H1 (cell line): ENCODE measurements at regions not wholly inside any gene's neighbourhood (a gene's known extent, or its start where the extent isn't known, plus 50 kb on each side); places are given as distances from the start of the nearest gene placed in this dataset.

Experiments
- CTCF ChIA-PET: fragments of 300-600 bp; sonication (Branson Sonifier 250); formaldehyde crosslinking; loops from one replicate; lab custom pipeline; 2021; ENCODE audit not compliant: partially characterized antibody; lab: Charles Lee
- POLR2A ChIA-PET: fragments of 300-600 bp; sonication (Branson Sonifier 250); formaldehyde crosslinking; loops from one replicate; lab custom pipeline; 2021; ENCODE audit warnings: inconsistent platforms; ENCODE audit not compliant: partially characterized antibody; lab: Charles Lee
- DNase-seq, 2 experiments: peaks; one replicate each; pipeline versions ENCODE4 v3.0.0 to v3.0.0-alpha.2; 2010 to 2022; ENCODE audit warnings: low spot score in 2 of 2, low read depth in 1 of 2, mixed read lengths in 1 of 2
- FAIRE-seq: peaks from 2 replicates; lab custom pipeline; 2011; peaks lifted over from hg19 to GRCh38; lab: Jason Lieb, UNC
- H2AFZ ChIP-seq: 2 replicates; pipeline ENCODE4 v1.8.1; 2012; ENCODE audit warnings: low read length, inconsistent platforms
- H2AK5ac ChIP-seq: 2 replicates; pipeline ENCODE4 v1.6.1; 2013; ENCODE audit warnings: low read depth, low read length
- H2BK120ac ChIP-seq: replicated peaks from 2 replicates; pipeline ENCODE3; 2013; ENCODE audit warnings: low read depth, low read length, inconsistent platforms
- H2BK12ac ChIP-seq: 2 replicates; pipeline ENCODE4 v1.6.1; 2013; ENCODE audit warnings: low read depth, low read length
- H2BK15ac ChIP-seq: 2 replicates; pipeline ENCODE4 v1.6.1; 2013; ENCODE audit warnings: low read length
- H2BK20ac ChIP-seq: 2 replicates; pipeline ENCODE4 v1.6.1; 2013; ENCODE audit warnings: low read length
- H2BK5ac ChIP-seq: 2 replicates; pipeline ENCODE4 v1.6.1; 2013; ENCODE audit warnings: low read depth, low read length
- H3K14ac ChIP-seq: 2 replicates; pipeline ENCODE4 v1.6.1; 2013; ENCODE audit warnings: inconsistent platforms; ENCODE audit not compliant: insufficient read length
- H3K18ac ChIP-seq: 2 replicates; pipeline ENCODE4 v1.6.1; 2013; ENCODE audit warnings: low read length; ENCODE audit errors: extremely low read depth
- H3K23ac ChIP-seq: 2 replicates; pipeline ENCODE4 v1.6.1; 2013; ENCODE audit warnings: inconsistent platforms; ENCODE audit not compliant: insufficient read length
- H3K23me2 ChIP-seq: 2 replicates; pipeline ENCODE4 v1.6.1; 2013; ENCODE audit warnings: low read depth, low read length
- H3K27ac ChIP-seq: 2 replicates; pipeline ENCODE4 v1.6.1; 2011; ENCODE audit warnings: low read depth, low read length, inconsistent platforms
- H3K27me3 ChIP-seq, 4 experiments: replicated peaks in 1 of 4; 1 replicate in 1 of 4; 2 replicates in 3 of 4; pipeline versions ENCODE4 v1.6.1 to v1.8.1; 2011 to 2013; ENCODE audit warnings: low read length in 3 of 4, mild to moderate bottlenecking in 3 of 4, inconsistent platforms in 2 of 4, mixed read lengths in 2 of 4, moderate library complexity in 1 of 4; ENCODE audit not compliant: control insufficient read depth in 3 of 4, insufficient read depth in 3 of 4; ENCODE audit errors: extremely low read depth in 1 of 4
- H3K36me3 ChIP-seq, 4 experiments: 2 replicates each; pipeline versions ENCODE4 v1.6.1 to v1.8.1; 2011 to 2013; ENCODE audit warnings: mild to moderate bottlenecking in 4 of 4, low read length in 3 of 4, moderate library complexity in 2 of 4, control low read depth in 1 of 4, inconsistent platforms in 1 of 4; ENCODE audit not compliant: insufficient read depth in 4 of 4, control insufficient read depth in 2 of 4
- H3K4ac ChIP-seq: replicated peaks from 2 replicates; pipeline ENCODE3; 2013; ENCODE audit warnings: low read length, low read depth, mixed read lengths, inconsistent platforms; ENCODE audit not compliant: insufficient read length
- H3K4me1 ChIP-seq, 4 experiments: replicated peaks in 1 of 4; 1 replicate in 1 of 4; 2 replicates in 3 of 4; pipeline versions ENCODE4 v1.6.1 to v1.8.1; 2011 to 2013; ENCODE audit warnings: low read length in 3 of 4, inconsistent platforms in 2 of 4, mixed read lengths in 1 of 4; ENCODE audit not compliant: insufficient read depth in 4 of 4, control insufficient read depth in 3 of 4
- H3K4me2 ChIP-seq, 2 experiments: 2 replicates each; pipeline versions ENCODE4 v1.6.1 to v1.8.1; 2011 to 2013; ENCODE audit warnings: low read depth in 2 of 2, low read length in 2 of 2, control low read depth in 1 of 2, inconsistent platforms in 1 of 2, mild to moderate bottlenecking in 1 of 2; ENCODE audit not compliant: insufficient read depth in 1 of 2
- H3K4me3 ChIP-seq, 4 experiments: fragments of 200-600, 300-600 bp in 1 of 4; sonication (generic), shearing (Covaris generic), sonication (Bioruptor Twin) in 1 of 4; 2 replicates each; pipeline versions ENCODE4 v1.5.1 to v1.8.1; 2011 to 2016; ENCODE audit warnings: low read length in 4 of 4, low read depth in 3 of 4, control low read depth in 2 of 4, inconsistent platforms in 2 of 4, mild to moderate bottlenecking in 2 of 4, mixed read lengths in 1 of 4, moderate library complexity in 1 of 4; ENCODE audit not compliant: insufficient read depth in 2 of 4; ENCODE audit errors: extremely low read depth in 1 of 4
- H3K56ac ChIP-seq: replicated peaks from 2 replicates; pipeline ENCODE3; 2013; ENCODE audit warnings: low read depth, mild to moderate bottlenecking, mixed read lengths, low read length, inconsistent platforms; ENCODE audit not compliant: insufficient read length
- H3K79me1 ChIP-seq: 2 replicates; pipeline ENCODE4 v1.6.1; 2013; ENCODE audit warnings: low read depth, low read length, control low read depth
- H3K79me2 ChIP-seq, 2 experiments: 2 replicates each; pipeline versions ENCODE4 v1.6.1 to v1.8.1; 2012 to 2013; ENCODE audit warnings: low read length in 2 of 2, mild to moderate bottlenecking in 2 of 2, inconsistent platforms in 1 of 2; ENCODE audit not compliant: insufficient read depth in 2 of 2, control insufficient read depth in 1 of 2
- H3K9ac ChIP-seq, 4 experiments: replicated peaks in 1 of 4; 1 replicate in 1 of 4; 2 replicates in 3 of 4; pipeline versions ENCODE4 v1.6.1 to v1.8.1; 2011 to 2013; ENCODE audit warnings: low read depth in 3 of 4, low read length in 3 of 4, control low read depth in 2 of 4, mild to moderate bottlenecking in 2 of 4, moderate library complexity in 2 of 4, inconsistent platforms in 1 of 4; ENCODE audit errors: extremely low read depth in 1 of 4
- H3K9me3 ChIP-seq, 2 experiments: 2 replicates each; pipeline versions ENCODE4 v1.6.1 to v1.8.1; 2012 to 2013; ENCODE audit warnings: mild to moderate bottlenecking in 2 of 2, moderate library complexity in 2 of 2, control low read depth in 1 of 2, inconsistent platforms in 1 of 2, low read depth in 1 of 2, low read length in 1 of 2, mixed read lengths in 1 of 2; ENCODE audit not compliant: insufficient read depth in 2 of 2
- H4K20me1 ChIP-seq, 2 experiments: replicated peaks in 1 of 2; 2 replicates each; pipeline versions ENCODE3 to v1.8.1; 2011 to 2013; ENCODE audit warnings: inconsistent platforms in 2 of 2, low read length in 2 of 2, mild to moderate bottlenecking in 1 of 2; ENCODE audit not compliant: insufficient read depth in 2 of 2, control insufficient read depth in 1 of 2
- H4K5ac ChIP-seq: 2 replicates; pipeline ENCODE4 v1.6.1; 2013; ENCODE audit warnings: low read length, low read depth, mixed read lengths, inconsistent platforms; ENCODE audit not compliant: insufficient read length
- H4K8ac ChIP-seq: 2 replicates; pipeline ENCODE4 v1.8.0; 2013; ENCODE audit warnings: mild to moderate bottlenecking, moderate library complexity, low read length, inconsistent platforms; ENCODE audit not compliant: insufficient read depth; ENCODE audit errors: extremely low read depth
- H4K91ac ChIP-seq: replicated peaks from 2 replicates; pipeline ENCODE3; 2013; ENCODE audit warnings: low read length, mixed read lengths, inconsistent platforms; ENCODE audit not compliant: insufficient read length
- BRCA1 ChIP-seq: IDR thresholded peaks from 2 replicates; pipeline ENCODE4 v1.6.1; 2012; ENCODE audit warnings: low read depth, low read length, improper control_type of control experiment
- EGR1 ChIP-seq: IDR thresholded peaks from 2 replicates; pipeline ENCODE4 v1.6.1; 2011; ENCODE audit warnings: low read depth, low read length, borderline replicate concordance
- FOSL1 ChIP-seq: IDR thresholded peaks from 2 replicates; pipeline ENCODE4 v1.6.1; 2011; ENCODE audit warnings: mild to moderate bottlenecking, low read depth, low read length, moderate library complexity; ENCODE audit not compliant: insufficient read depth
- GABPA ChIP-seq: IDR thresholded peaks from 2 replicates; pipeline ENCODE4 v1.6.1; 2011; ENCODE audit warnings: mild to moderate bottlenecking, low read length, moderate library complexity, borderline replicate concordance; ENCODE audit not compliant: insufficient read depth
- KDM4A ChIP-seq: IDR thresholded peaks from one replicate; pipeline ENCODE4 v1.7.1; 2012; ENCODE audit warnings: low read depth, mild to moderate bottlenecking, moderate library complexity, low read length, inconsistent platforms; ENCODE audit not compliant: severe bottlenecking
- MAFK ChIP-seq: IDR thresholded peaks from 2 replicates; pipeline ENCODE4 v1.6.1; 2012; ENCODE audit warnings: low read depth, mild to moderate bottlenecking, improper control_type of control experiment, low read length
- RAD21 ChIP-seq, 2 experiments: IDR thresholded peaks in 1 of 2; conservative IDR thresholded peaks in 1 of 2; 2 replicates each; pipeline ENCODE4 v1.6.1; 2011; ENCODE audit warnings: low read depth in 2 of 2, low read length in 2 of 2, improper control_type of control experiment in 1 of 2, inconsistent platforms in 1 of 2, mild to moderate bottlenecking in 1 of 2, moderate library complexity in 1 of 2
- RBBP5 ChIP-seq: IDR thresholded peaks from 2 replicates; pipeline ENCODE4 v1.7.1; 2012; ENCODE audit warnings: low read depth, mild to moderate bottlenecking, inconsistent platforms, low read length, moderate library complexity, borderline replicate concordance
- TAF7 ChIP-seq: optimal IDR thresholded peaks from 2 replicates; pipeline ENCODE3; 2011; ENCODE audit warnings: low read depth, mild to moderate bottlenecking, inconsistent platforms, low read length, moderate library complexity, borderline replicate concordance
- TCF12 ChIP-seq: IDR thresholded peaks from 2 replicates; pipeline ENCODE4 v1.6.1; 2011; ENCODE audit warnings: low read depth, mild to moderate bottlenecking, low read length
- WGBS, 2 experiments: shearing (Covaris generic) in 1 of 2; methylation state at CpG; one replicate each; pipeline versions ENCODE4 v1.1.6 to v1.1.7; 2013 to 2015; ENCODE audit warnings: low lambda C conversion rate in 2 of 2, mixed read lengths in 2 of 2, inconsistent platforms in 1 of 2, low coverage in 1 of 2, missing lambda C conversion rate in 1 of 2; ENCODE audit not compliant: insufficient replicate concordance in 2 of 2, insufficient coverage in 1 of 2, insufficient read length in 1 of 2; ENCODE audit errors: extremely low coverage in 1 of 2, missing lambda C conversion rate in 1 of 2; 5-methylcytosine and 5-hydroxymethylcytosine counted together
- TF ChIP-seq, protein P1 (sequence below): IDR thresholded peaks from 2 replicates; pipeline ENCODE4 v1.6.1; 2011; ENCODE audit warnings: low read depth, mild to moderate bottlenecking, low read length; ENCODE audit not compliant: insufficient read depth

DNA sequence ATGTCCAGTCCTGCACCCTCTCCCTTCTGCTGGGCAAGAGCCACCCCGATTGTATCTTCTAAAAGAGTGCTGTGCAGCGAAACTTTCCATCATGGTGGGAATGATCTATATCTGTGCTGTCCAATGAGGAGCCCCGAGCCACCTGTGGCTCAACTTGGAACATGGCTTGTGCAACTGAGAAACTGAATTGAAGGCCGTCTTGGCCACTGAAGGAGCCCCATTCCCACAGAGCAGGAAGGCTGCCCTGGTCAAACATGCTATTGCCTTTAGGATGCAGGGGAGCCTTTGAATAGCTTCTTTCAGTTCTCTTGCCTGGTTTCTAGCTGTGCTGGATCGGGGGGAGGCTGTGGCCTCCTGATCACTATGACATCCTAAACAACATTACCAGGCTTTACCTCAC, 427.6 kb downstream of the SETD4 start:
- no peak overlapping the region for H3K27ac ChIP-seq
- CTCF ChIA-PET, result interaction anchor here (1.0 kb wide), 1 partner anchor 8 kb away, joined by 3 read pairs; no protein-coding TSS in a partner anchor
- WGBS, 2 experiments, result 93% methylated on average over 5 of the region's 5 CpGs; no CpG with 5 or more reads in 1 of the 2 experiments

More for the DNA sequence above, 427.6 kb downstream of the SETD4 start:
- Histone ChIP-seq H2BK12ac (no peak overlapping the region), H4K8ac (no peak overlapping the region), H4K20me1 (no peaks in the 10 kb centered on the region), H3K4ac (no peak overlapping the region), H3K36me3 (no peaks in the 10 kb centered on the region), H3K4me3 (no peak overlapping the region), H3K9me3 (no peaks in the 10 kb centered on the region), H2BK120ac (no peak overlapping the region), H3K79me1 (no peaks in the 10 kb centered on the region), H3K4me2 (no peak overlapping the region), H2BK5ac (no peak overlapping the region), H3K27me3 (no peaks in the 10 kb centered on the region), H4K5ac (no peak overlapping the region), H3K56ac (no peak overlapping the region), H3K14ac (no peak overlapping the region), H3K18ac (no peak overlapping the region), H3K4me1 (no peaks in the 10 kb centered on the region), H3K9ac (no peak overlapping the region), H3K79me2 (no peaks in the 10 kb centered on the region), H4K91ac (no peak overlapping the region), H3K23me2 (no peaks in the 10 kb centered on the region), H3K23ac (no peak overlapping the region), H2BK20ac (no peak overlapping the region), H2AK5ac (no peak overlapping the region), H2AFZ (no peak overlapping the region), H2BK15ac (no peak overlapping the region)
- FAIRE-seq (no peak), DNase-seq (no peak)
- no peak for TF ChIP-seq RAD21 (IDR thresholded peaks at IDR 0.05 in 1 of 2, conservative IDR thresholded peaks at IDR 0.05 in 1 of 2; ENCODE audit: low read depth in 2 of 2, low read length in 2 of 2)
- no peak for TF ChIP-seq MAFK
- TF ChIP-seq GABPA, result no peak
- TF ChIP-seq RBBP5, result no peak
- TF ChIP-seq, protein P1, sequence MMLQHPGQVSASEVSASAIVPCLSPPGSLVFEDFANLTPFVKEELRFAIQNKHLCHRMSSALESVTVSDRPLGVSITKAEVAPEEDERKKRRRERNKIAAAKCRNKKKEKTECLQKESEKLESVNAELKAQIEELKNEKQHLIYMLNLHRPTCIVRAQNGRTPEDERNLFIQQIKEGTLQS, result no peak
- no peak for TF ChIP-seq TCF12
- TF ChIP-seq TAF7, result no peak
- TF ChIP-seq FOSL1, result no peak
- no peak for TF ChIP-seq KDM4A
- TF ChIP-seq EGR1, result no peak
- no peak for TF ChIP-seq BRCA1
- POLR2A ChIA-PET, result no interaction called here
